NCI-H2171 (cell line): ENCODE measurements at regions not wholly inside any gene's neighbourhood (a gene's known extent, or its start where the extent isn't known, plus 50 kb on each side); places are given as distances from the start of the nearest gene placed in this dataset.

ENCODE experiments used
- DNase-seq: peaks from one replicate; lab custom pipeline; 2025; lab: John Stamatoyannopoulos, UW

- no peak for DNase-seq
These were observed 324.0 kb downstream of the DIPK2A start for GRCh38 chr3:144295613-144296012.

DNA sequence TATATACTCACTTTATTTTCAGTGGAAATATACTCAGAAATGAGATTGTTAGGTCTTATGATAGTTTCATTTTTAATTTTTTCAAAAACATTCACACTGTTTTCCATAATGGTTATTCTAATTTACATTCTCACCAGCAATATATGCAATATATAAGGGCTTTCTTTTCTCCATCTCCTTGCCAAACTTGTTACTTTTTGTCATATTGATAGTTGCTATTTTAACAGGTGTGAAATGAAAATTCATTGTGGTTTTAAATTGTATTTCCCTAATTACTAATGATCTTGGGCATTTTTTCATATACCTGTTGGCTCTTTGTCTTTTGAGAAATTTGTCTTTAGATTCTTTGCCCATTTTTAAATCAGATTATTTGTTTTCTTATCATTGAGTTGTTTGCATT lies 325.2 kb downstream of the DIPK2A start:
- DNase-seq = no peak

GRCh38 chr3:144301863-144302262 lies 330.2 kb downstream of the DIPK2A start:
- DNase-seq = no peak

DNA sequence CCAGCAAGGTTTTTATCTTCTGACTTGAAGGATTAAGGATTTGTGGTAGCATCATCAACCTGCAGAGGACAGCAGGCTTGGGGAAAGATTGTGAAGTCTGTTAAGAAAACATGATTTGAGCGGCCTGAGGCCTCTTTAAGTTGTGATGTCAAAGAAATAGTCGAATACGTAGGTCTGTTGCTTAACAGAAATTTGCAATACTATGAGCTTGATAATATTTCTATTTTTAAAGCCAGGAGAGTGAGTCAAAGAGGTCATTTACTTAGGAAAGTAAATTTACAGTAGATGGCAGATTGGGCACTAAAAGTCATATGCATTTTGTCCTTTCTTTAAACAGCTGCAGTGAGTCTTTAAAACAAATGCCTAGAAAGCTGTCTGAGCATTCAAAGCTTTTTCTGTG lies 336.3 kb downstream of the DIPK2A start:
- DNase-seq = no peak

- DNase-seq = no peak
These were observed 336.8 kb downstream of the DIPK2A start for GRCh38 chr3:144308396-144308795.

- no peak for DNase-seq
These were observed 341.1 kb downstream of the DIPK2A start for GRCh38 chr3:144312702-144313101.

DNA sequence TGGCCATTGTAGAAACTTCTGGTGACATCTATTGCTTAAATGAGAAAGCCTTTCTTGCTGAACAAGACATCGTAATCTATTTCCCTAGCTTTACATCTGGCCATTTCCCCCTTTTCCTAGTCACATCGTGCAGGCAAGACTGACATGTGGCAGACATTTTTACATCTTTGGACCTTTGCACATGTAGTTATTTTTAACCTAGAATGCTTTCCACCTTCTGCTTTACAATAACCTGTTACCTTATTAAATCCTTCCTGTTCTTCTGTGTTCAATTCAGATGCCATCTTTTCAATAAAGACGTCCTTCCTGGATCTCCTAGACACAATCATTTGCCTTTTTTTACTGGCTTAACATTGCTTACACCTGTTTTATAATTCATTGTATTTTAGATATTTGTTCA lies 343.3 kb downstream of the DIPK2A start:
- DNase-seq = no peak

DNA sequence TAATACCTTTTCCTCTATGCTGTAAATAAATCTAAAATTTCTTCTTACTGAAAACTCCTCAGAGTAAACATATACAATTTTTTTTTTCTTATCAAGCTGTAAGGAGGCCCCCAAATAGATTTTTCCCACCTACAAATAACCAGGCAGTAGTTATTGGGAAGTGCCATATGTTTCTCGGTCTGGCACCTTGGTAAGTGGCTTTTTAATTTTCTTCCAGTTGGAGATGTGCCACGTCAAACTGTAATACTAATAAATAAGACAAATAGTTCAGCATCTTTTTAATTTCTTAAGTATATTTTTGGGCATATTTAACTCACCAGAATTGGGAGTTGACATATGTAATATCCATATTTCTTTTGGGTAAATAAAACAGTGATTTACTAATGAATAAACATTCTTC lies 346.3 kb downstream of the DIPK2A start:
- peak; percentile 10 for DNase-seq

GRCh38 chr3:144324076-144324475 lies 352.5 kb downstream of the DIPK2A start:
- DNase-seq = no peak

GRCh38 chr3:144332868-144333267 lies 361.2 kb downstream of the DIPK2A start:
- DNase-seq = no peak

DNA sequence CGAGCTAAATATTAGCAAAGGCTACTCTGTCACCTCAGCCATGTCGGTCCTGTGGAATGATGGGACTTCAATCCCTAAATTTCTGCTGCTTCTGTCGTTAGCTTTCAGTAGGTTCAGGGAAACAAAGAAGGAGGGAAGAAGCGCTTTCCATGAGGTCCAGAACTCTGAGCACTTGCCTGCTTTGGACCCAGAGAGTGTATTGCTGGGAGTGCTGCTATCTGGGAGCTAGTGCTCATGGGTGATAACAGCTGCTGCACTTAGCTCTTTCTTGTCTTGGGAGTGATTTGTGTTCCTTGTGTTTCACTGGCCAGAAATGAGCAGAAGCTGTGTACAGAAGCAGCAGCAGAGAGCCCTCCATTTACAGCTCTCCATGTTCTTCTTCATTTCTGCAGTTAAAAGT lies 369.8 kb downstream of the DIPK2A start:
- DNase-seq = no peak

DNA sequence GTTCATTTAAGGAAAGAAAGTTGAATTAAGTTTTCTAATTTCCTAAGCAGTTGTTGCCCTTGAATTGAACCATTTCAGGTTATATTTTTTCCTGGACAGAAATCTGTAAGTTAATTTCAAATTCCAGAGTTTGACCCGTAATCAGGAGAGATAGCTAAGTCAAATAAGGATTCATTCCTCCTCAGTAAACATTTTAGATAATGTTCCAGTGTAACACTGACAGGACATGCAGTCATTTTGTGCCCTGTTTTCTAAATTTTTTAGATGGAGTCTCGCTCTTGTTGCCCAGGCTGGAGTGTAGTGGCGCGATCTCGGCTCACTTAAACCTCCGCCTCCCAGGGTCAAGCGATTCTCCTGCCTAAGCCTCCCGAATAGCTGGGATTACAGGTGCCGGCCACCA lies 371.7 kb downstream of the DIPK2A start:
- no peak for DNase-seq

DNA sequence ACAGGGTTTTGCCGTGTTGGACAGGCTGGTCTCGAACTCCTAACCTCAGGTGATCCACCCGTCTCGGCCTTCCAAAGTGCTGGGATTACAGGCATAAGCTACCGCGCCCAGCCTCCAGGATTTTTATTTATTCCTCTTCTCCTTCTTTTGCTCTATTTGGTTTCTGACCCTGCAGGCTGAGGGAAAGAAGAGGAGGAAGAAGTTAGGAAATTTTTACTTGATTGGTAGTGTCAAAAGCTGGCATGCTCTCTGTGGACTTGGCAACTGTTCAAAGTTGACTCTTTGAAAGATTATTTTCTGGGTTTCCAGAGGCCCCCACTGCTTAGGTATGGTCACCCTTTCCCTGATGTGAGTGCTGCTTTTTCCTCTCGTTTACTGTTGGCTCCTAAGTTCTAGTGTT lies 372.2 kb downstream of the DIPK2A start:
- DNase-seq = no peak

GRCh38 chr3:144344925-144345548 lies 373.4 kb downstream of the DIPK2A start:
- no peak for DNase-seq

DNA sequence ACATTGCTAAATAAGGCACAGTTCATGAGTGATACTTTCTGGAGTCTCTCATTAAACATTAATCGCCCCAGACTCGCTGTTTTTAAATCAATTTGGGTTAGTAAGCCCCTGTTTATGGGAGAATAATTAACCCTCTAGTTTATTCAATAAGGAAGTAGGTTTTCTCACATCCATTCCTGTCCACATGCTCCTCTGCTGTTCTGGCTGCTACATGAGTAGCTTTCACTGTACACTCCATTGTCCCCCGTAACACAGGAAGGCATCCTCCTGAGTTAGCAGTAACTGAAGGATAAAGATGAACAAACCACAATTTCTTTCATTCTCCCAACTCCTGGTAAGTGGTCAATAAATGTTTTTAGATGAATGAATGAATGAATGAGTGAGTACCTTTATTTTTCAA lies 378.5 kb downstream of the DIPK2A start:
- no peak for DNase-seq

DNA sequence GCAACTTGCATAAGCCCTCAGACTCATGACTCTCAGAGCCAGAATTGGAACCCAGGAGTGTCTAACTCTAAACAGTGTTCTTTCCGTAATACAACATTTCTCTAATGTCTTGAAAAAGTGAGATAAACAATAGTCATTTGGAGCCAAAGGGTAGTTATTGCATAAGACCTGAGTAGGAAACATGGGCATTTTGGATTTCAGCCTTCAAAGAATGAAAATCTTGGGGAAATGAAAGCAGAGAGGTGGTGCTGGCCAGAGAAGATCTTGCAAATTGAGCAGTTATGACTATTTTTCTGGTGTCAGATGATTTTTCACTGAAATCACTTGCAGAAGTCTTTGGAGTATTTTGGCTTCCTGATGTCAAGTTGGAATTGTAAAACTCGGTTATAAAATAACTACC lies 379.4 kb downstream of the DIPK2A start:
- DNase-seq = no peak

GRCh38 chr3:144351773-144352365 lies 380.2 kb downstream of the DIPK2A start:
- no peak for DNase-seq

DNA sequence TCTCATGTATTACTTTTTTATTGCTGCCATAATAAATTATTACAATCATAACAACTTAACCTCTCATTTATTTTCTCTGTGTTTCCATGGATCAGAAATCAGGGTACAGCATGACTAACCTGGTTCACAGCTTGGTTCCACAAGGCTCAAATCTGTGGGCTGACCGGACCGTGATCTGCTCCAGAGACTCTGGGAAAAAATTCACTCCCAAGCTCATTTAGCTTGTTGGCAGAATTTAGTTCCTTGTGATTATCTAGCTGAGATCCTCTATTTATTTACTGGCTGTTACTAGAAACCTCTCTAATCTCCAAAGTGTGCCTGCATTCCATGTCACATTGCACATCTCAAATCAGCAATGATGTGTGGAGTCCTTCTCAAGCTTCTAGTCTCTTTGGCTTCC lies 386.6 kb downstream of the DIPK2A start:
- no peak for DNase-seq

- no peak for DNase-seq
These were observed 389.4 kb downstream of the DIPK2A start for GRCh38 chr3:144361002-144361401.

- DNase-seq = no peak
These were observed 390.5 kb downstream of the DIPK2A start for GRCh38 chr3:144362126-144362525.

GRCh38 chr3:144363856-144364255 lies 392.2 kb downstream of the DIPK2A start:
- no peak for DNase-seq

DNA sequence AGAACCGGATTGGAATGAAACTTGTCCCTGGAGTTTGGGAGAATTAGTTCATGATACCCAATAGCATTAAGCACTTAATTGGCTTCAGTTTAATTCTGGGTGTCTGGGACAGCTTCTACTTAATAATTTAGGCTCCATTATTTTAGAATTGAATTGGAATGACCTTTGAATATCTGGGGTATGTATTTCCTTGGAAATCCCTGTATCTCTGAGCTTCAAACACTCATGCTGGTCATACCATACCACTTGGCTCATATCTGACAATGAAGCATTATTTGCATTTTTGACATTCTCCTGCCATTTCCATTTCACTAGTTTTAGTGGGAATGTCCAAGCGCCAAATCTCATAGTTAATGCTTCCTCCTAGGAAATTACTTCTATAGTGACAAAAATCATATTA lies 393.1 kb downstream of the DIPK2A start:
- DNase-seq = no peak

- no peak for DNase-seq
These were observed 397.7 kb downstream of the DIPK2A start for GRCh38 chr3:144369129-144369879.

- DNase-seq = no peak
These were observed 403.5 kb downstream of the DIPK2A start for GRCh38 chr3:144375088-144375487.
